WTC11 (cell line): ENCODE measurements at regions not wholly inside any gene's neighbourhood (a gene's known extent, or its start where the extent isn't known, plus 50 kb on each side); places are given as distances from the start of the nearest gene placed in this dataset.

Source experiments
- ATAC-seq: fragments of 200-7000 bp; cut with Tn5 transposase; 2 replicates; pipeline ENCODE4 v1.10.0; 2021; ENCODE audit warnings: mild to moderate bottlenecking, moderate library complexity
- CTCF ChIA-PET: fragments of 300-600 bp; sonication (Branson Sonifier 250); formaldehyde crosslinking; loops from one replicate; lab custom pipeline; 2021; ENCODE audit warnings: antibody characterized with exemption; lab: Charles Lee
- POLR2A ChIA-PET: fragments of 350-600 bp; sonication (Branson Sonifier 250); formaldehyde crosslinking; loops from one replicate; lab custom pipeline; 2021; ENCODE audit warnings: antibody characterized with exemption; lab: Charles Lee
- DNase-seq: peaks from one replicate; pipeline ENCODE4 v3.0.0; 2021; ENCODE audit warnings: low spot score
- H3K27ac Mint-ChIP-seq: 2 replicates; pipeline ENCODE4 v1.8.0; 2021; ENCODE audit warnings: mixed read lengths
- H3K27me3 Mint-ChIP-seq: 2 replicates; pipeline ENCODE4 v1.8.0; 2021; ENCODE audit warnings: low read depth, mild to moderate bottlenecking, moderate library complexity, mixed read lengths
- H3K36me3 Mint-ChIP-seq: 2 replicates; pipeline ENCODE4 v1.8.0; 2021; ENCODE audit warnings: mixed read lengths
- H3K4me1 Mint-ChIP-seq: 2 replicates; pipeline ENCODE4 v1.8.0; 2022; ENCODE audit warnings: mixed read lengths
- H3K4me3 Mint-ChIP-seq: 2 replicates; pipeline ENCODE4 v1.8.0; 2021; ENCODE audit warnings: mild to moderate bottlenecking, moderate library complexity, mixed read lengths
- H3K9me3 Mint-ChIP-seq: 2 replicates; pipeline ENCODE4 v1.8.0; 2021; ENCODE audit warnings: mixed read lengths
- ARID4B ChIP-seq: sonication (generic); formaldehyde crosslinking; IDR thresholded peaks from 2 replicates; pipeline ENCODE4 v1.8.0; 2023; ENCODE audit warnings: missing genetic modification reagents, mild to moderate bottlenecking, borderline replicate concordance
- ATF3 ChIP-seq: sonication (generic); formaldehyde crosslinking; conservative IDR thresholded peaks from 2 replicates; pipeline ENCODE4 v1.8.1; 2022; ENCODE audit warnings: mild to moderate bottlenecking, missing genetic modification reagents
- ATF6 ChIP-seq: sonication (generic); formaldehyde crosslinking; IDR thresholded peaks from 2 replicates; pipeline ENCODE4 v1.8.1; 2023; ENCODE audit warnings: mild to moderate bottlenecking, missing genetic modification reagents
- CREM ChIP-seq: sonication (generic); formaldehyde crosslinking; IDR thresholded peaks from 2 replicates; pipeline ENCODE4 v1.8.1; 2022; ENCODE audit warnings: mild to moderate bottlenecking, missing genetic modification reagents, moderate library complexity
- E2F4 ChIP-seq: sonication (generic); formaldehyde crosslinking; IDR thresholded peaks from 2 replicates; pipeline ENCODE4 v1.8.1; 2022; ENCODE audit warnings: low read depth, mild to moderate bottlenecking, moderate library complexity, missing genetic modification reagents, borderline replicate concordance
- ESRRA ChIP-seq: sonication (generic); formaldehyde crosslinking; IDR thresholded peaks from 2 replicates; pipeline ENCODE4 v1.8.1; 2022; ENCODE audit warnings: mild to moderate bottlenecking, missing genetic modification reagents, borderline replicate concordance
- FOXJ3 ChIP-seq: sonication (generic); formaldehyde crosslinking; IDR thresholded peaks from 2 replicates; pipeline ENCODE4 v1.9.0; 2021; ENCODE audit warnings: missing genetic modification reagents, mild to moderate bottlenecking, borderline replicate concordance
- GABPB1 ChIP-seq: sonication (generic); formaldehyde crosslinking; IDR thresholded peaks from 2 replicates; pipeline ENCODE4 v1.8.1; 2023; ENCODE audit warnings: mild to moderate bottlenecking, missing genetic modification reagents
- HMGA2 ChIP-seq: fragments of 250-450 bp; sonication (Bioruptor Pico); IDR thresholded peaks from 2 replicates; pipeline ENCODE4 v1.4.0; 2021; ENCODE audit warnings: mild to moderate bottlenecking, moderate library complexity
- IRF2 ChIP-seq: sonication (generic); formaldehyde crosslinking; IDR thresholded peaks from 2 replicates; pipeline ENCODE4 v1.8.0; 2022; ENCODE audit warnings: low read depth, missing genetic modification reagents, borderline replicate concordance
- JUN ChIP-seq: sonication (generic); formaldehyde crosslinking; IDR thresholded peaks from 2 replicates; pipeline ENCODE4 v1.8.0; 2023; ENCODE audit warnings: mild to moderate bottlenecking, missing genetic modification reagents
- MAX ChIP-seq: sonication (generic); formaldehyde crosslinking; IDR thresholded peaks from 2 replicates; pipeline ENCODE4 v1.8.0; 2022; ENCODE audit warnings: mild to moderate bottlenecking, missing genetic modification reagents
- MXD4 ChIP-seq: fragments of 250-450 bp; sonication (Bioruptor Pico); IDR thresholded peaks from 2 replicates; pipeline ENCODE4 v1.8.0; 2021; ENCODE audit warnings: mild to moderate bottlenecking, moderate library complexity, borderline replicate concordance
- NR2C2 ChIP-seq: sonication (generic); formaldehyde crosslinking; IDR thresholded peaks from 2 replicates; pipeline ENCODE4 v1.8.0; 2022; ENCODE audit warnings: mild to moderate bottlenecking, missing genetic modification reagents
- RORB ChIP-seq: fragments of 250-450 bp; sonication (Bioruptor Pico); IDR thresholded peaks from 2 replicates; pipeline ENCODE4 v1.9.0; 2021; ENCODE audit warnings: mild to moderate bottlenecking
- TEAD1 ChIP-seq: sonication (generic); formaldehyde crosslinking; IDR thresholded peaks from 2 replicates; pipeline ENCODE4 v1.8.0; 2022; ENCODE audit warnings: mild to moderate bottlenecking, missing genetic modification reagents
- ZNF121 ChIP-seq: sonication (generic); formaldehyde crosslinking; IDR thresholded peaks from 2 replicates; pipeline ENCODE4 v1.8.0; 2023; ENCODE audit warnings: missing genetic modification reagents
- ZNF281 ChIP-seq: sonication (generic); formaldehyde crosslinking; IDR thresholded peaks from 2 replicates; pipeline ENCODE4 v1.8.0; 2023; ENCODE audit warnings: mild to moderate bottlenecking, missing genetic modification reagents
- ZNF396 ChIP-seq: fragments of 250-450 bp; sonication (Bioruptor Pico); IDR thresholded peaks from 2 replicates; pipeline ENCODE4 v1.8.0; 2021; ENCODE audit warnings: mild to moderate bottlenecking, moderate library complexity, borderline replicate concordance
- ZNF425 ChIP-seq: fragments of 250-450 bp; sonication (Bioruptor Pico); conservative IDR thresholded peaks from 2 replicates; pipeline ENCODE4 v1.9.0; 2021; ENCODE audit warnings: mild to moderate bottlenecking

- H3K27me3 Mint-ChIP-seq: no peaks in the 10 kb centered on the region
- no peak overlapping the region for H3K27ac Mint-ChIP-seq
- H3K4me1 Mint-ChIP-seq: peaks cover 21% of the 10 kb centered on the region
- H3K36me3 Mint-ChIP-seq: no peaks in the 10 kb centered on the region
- H3K9me3 Mint-ChIP-seq: peaks cover 17% of the 10 kb centered on the region
- CTCF ChIA-PET: no interaction called here
- H3K4me3 Mint-ChIP-seq: no peak overlapping the region
- DNase-seq (no peak), ATAC-seq (no peak; the same call in none of the 2 replicates)
- POLR2A ChIA-PET: no interaction called here
- TF ChIP-seq FOXJ3 (CRISPR knock-in tag): no peak
- TF ChIP-seq ARID4B (CRISPR knock-in tag): no peak
- no peak for TF ChIP-seq MXD4 (CRISPR knock-in tag)
- TF ChIP-seq GABPB1 (CRISPR knock-in tag): no peak
- no peak for TF ChIP-seq RORB
- no peak for TF ChIP-seq JUN (CRISPR knock-in tag)
- no peak for TF ChIP-seq TEAD1 (CRISPR knock-in tag)
Observed at GRCh38 chr3:40877631-40878463, 321.5 kb upstream of the CTNNB1 start.

- no peak for DNase-seq
- no peaks in the 10 kb centered on the region for H3K36me3 Mint-ChIP-seq
- ChIA-PET CTCF (no interaction called here), POLR2A (no interaction called here)
- ATAC-seq: no peak
- H3K27me3 Mint-ChIP-seq: no peaks in the 10 kb centered on the region
- H3K4me3 Mint-ChIP-seq: no peak overlapping the region
- no peak overlapping the region for H3K27ac Mint-ChIP-seq
- H3K4me1 Mint-ChIP-seq: peaks cover 16% of the 10 kb centered on the region
- H3K9me3 Mint-ChIP-seq: peaks cover 17% of the 10 kb centered on the region
- TF ChIP-seq ESRRA (CRISPR knock-in tag) (no peak), NR2C2 (CRISPR knock-in tag) (no peak), ATF6 (CRISPR knock-in tag) (no peak), ZNF121 (CRISPR knock-in tag) (no peak), CREM (CRISPR knock-in tag) (no peak), E2F4 (CRISPR knock-in tag) (no peak), ZNF396 (CRISPR knock-in tag) (no peak), ATF3 (no peak), ZNF281 (CRISPR knock-in tag) (no peak), MAX (no peak), IRF2 (CRISPR knock-in tag) (no peak), HMGA2 (CRISPR knock-in tag) (no peak), ZNF425 (CRISPR knock-in tag) (no peak)
Observed at GRCh38 chr3:40878464-40878905, 320.8 kb upstream of the CTNNB1 start.
